ENCODE measurements at regions not wholly inside any gene's neighbourhood (a gene's known extent, or its start where the extent isn't known, plus 50 kb on each side); places are given as distances from the start of the nearest gene placed in this dataset.

GRCh38 chr9:129507805-129508204 is 113.1 kb downstream of the C9orf50 start:
- no peak for DNase-seq (ENCODE audit: extremely low read depth, low read depth)

GRCh38 chr9:129506892-129507291 is 114.0 kb downstream of the C9orf50 start:
- no peak for DNase-seq (ENCODE audit: extremely low read depth, low read depth)

DNA sequence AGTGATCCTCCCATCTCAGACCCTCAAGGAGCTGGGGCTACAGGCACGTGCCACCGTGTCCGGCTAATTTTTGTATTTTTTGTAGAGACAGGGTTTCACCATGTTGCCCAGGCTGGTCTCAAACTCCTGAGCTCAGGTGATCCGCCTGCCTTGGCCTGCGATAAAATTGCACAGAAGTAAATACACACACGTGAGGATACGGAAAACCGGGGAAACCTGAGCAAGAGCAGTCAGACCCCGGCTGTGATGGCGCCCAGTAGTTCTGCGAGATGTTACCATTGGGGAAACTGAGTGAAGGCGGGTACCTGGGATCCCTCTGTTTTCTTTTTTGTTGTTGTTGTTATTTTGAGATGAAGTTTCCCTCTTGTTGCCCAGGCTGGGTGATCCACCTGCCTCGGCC is 114.9 kb downstream of the C9orf50 start:
- no peak for DNase-seq (ENCODE audit: extremely low read depth, low read depth)

GRCh38 chr9:129505270-129505902 is 115.5 kb downstream of the C9orf50 start:
- DNase-seq (ENCODE audit: extremely low read depth, low read depth), result no peak

DNA sequence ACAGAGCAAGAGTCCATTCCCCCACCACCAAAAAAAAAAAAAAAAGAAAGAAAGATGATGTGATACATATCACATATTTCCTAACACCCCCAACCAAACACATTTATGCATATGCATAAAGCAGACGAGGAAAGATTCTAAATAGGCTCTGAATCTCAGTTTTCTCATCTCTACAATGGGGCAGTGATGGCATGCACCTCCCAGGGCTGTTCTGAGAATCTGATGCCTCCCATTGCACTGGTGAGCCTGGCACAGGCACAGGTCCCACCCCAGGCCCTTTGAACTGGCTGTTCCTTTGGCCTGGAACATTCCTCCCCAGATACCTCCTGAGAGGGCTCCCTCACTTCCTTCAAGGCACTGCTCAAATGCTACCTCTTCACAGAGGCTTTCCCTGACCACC is 116.5 kb downstream of the C9orf50 start:
- DNase-seq (ENCODE audit: extremely low read depth, low read depth), result no peak

DNA sequence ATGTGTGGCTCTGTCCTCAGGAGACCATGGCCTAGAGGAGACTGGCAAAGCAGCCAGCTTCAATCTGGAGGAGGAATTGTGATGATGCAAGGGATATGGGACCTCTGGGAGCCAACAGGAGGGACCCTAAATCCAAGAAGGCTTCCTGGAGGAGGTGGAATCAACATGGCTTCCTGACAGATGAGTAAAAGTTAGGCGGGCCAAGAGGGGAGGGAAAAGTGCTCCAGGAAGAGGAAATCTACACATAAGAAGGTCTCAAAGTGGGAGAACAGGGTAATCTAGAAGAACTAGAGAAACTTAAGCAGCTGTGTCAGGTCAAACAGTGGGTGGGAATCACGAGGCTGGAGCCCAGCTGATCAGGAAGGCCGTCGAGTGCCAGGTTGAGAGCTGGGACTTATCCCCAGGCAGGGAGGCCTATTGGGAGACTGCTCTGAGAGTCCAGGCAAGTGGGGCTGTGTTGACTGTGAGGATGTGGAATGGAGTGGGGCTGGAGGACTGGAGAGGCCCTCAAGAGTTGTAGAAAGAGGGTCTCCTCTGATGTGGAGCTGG is 119.1 kb downstream of the C9orf50 start:
- DNase-seq (ENCODE audit: extremely low read depth, low read depth), result no peak

GRCh38 chr9:129500863-129501770 is 119.8 kb downstream of the C9orf50 start:
- no peak for DNase-seq (ENCODE audit: extremely low read depth, low read depth)

DNA sequence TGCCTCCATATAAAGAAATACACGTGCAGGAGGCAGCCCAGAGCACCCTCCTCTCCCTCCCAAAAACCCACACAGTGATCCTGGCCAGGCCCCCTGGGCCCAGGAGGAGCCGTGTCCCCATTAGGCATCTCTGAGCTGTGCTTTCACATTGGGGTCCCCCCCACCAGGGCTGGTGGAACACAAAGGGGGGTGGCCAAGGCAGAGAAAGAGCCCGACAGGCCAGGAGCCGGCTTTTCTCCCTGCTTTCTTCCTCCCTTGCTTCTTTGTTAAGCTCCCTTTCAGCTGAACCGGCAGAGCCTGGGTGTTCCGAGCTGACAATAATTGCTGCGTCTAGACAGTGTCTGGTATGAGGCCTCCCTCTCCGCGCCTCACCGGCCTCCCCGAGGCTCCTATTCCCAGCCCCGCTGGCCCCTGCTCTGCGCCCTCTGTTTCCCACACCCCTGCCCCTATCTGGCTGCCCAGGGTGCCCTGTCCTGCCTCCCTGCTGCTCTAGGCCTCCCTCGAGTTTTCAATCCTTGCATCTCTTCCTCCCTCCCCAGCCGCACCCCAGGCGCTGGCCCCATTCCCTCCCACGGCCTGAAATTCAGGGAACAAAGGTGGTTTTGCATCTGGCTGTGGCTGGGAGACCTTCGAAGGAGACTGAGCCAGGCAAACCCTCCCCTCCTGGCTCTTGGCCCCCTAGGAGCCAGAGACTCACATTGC is 120.6 kb downstream of the C9orf50 start:
- no peak for DNase-seq (ENCODE audit: extremely low read depth, low read depth)

- no peak for DNase-seq (ENCODE audit: extremely low read depth, low read depth)
These were observed 122.2 kb downstream of the C9orf50 start for GRCh38 chr9:129498451-129499384.

- no peak for DNase-seq (ENCODE audit: extremely low read depth, low read depth)
These were observed 123.0 kb downstream of the C9orf50 start for GRCh38 chr9:129497813-129498450.

GRCh38 chr9:129497005-129497812 is 123.7 kb downstream of the C9orf50 start:
- no peak for DNase-seq (ENCODE audit: extremely low read depth, low read depth)

DNA sequence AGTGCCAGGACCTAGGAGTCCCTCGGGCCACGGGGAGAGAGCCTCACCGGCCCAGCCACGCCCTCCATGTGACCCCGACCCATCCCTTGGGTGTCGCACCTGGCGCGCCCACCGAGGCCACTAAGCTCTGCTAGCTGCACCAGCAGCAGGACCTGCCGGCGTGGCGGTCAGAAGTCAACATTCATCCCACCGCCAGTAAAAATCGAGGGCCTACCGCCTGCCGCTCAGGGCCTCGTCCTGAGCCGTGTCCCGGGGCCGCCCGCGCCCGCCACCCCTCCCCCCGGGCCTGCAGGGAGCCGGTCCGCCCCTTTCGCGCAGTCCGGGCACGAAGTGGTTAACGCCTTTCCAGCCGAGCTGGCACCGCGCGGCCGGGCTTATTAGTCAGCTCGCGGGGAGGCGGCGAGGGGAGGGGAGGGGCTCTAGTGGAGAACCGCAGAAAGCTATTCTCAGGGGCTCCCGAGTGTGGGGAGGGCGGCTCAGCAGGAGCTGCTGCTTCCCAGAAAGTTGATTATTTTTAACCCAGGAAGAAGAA is 124.4 kb downstream of the C9orf50 start:
- peak; percentile 91 for DNase-seq (ENCODE audit: extremely low read depth, low read depth)

- DNase-seq (ENCODE audit: extremely low read depth, low read depth), result peak; percentile 90
These were observed 125.1 kb downstream of the C9orf50 start for GRCh38 chr9:129495620-129496472.

- DNase-seq (ENCODE audit: extremely low read depth, low read depth), result no peak
These were observed 126.7 kb downstream of the C9orf50 start for GRCh38 chr9:129494113-129494789.

DNA sequence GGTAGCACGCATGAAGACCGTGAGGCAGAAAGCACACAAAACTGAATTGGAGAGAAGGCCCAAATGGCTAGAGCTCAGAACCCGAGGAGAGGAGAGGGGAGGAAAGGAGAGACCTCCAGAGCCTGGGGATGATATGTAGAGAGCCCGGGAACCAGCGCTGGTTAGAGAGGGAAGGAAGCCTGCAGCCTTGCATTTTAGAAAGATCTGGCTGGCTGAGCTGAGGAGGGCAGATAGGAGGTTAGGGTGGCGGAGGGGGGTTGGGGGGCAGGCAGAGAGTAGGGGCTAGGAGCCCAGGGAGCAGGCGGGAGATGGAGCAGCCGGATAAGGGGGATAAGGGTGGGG is 127.2 kb downstream of the C9orf50 start:
- DNase-seq (ENCODE audit: extremely low read depth, low read depth), result no peak

DNA sequence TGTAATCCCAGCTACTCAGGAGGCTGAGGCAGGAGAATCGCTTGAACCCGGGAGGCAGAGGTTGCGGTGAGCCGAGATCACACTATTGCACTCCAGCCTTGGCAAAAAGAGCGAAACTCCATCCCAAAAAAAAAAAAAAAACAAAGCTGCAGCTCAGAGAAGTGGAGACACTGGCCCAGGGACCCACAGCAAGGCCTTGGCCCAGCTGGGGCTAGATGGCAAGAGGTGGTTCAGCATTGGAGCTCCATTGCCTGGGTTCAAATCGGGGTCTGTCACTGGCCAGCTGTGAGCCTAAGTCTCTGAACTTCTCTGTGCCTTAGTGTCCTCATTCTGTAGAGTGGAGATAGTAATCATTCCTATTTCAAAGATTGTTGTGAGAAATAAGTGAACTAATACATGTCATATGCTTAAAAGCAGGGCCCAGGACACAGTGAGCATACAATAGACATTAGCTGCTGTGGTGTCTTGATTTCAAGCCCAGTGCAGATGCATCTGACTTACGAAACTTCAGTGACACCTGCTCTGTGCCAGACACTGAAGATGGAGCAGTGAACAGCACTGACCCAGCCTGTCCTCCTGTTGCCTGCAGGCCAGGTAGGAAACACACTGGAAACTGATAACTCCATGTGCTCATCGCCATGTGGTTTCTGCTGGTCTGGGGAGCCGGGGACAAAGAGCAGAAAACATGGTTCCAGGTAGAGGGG is 127.7 kb downstream of the C9orf50 start:
- no peak for DNase-seq (ENCODE audit: extremely low read depth, low read depth)

DNA sequence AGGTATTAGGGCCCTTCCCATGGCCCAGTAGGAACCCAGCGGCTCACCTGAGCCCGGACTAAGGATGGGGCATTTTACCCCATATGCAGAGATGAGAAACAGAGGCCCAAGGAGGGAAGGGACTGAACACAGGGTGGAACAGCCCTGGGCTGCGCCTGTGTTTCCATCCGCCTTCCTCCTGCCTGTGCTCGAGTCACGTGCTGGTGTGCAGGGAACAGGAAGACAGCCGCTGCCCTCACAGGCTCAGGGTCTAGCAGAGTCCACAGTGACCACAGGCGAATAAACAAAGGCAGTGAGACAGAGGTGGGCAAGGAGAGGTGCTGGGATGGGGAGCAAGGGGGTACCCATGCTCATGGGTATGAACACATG is 129.4 kb downstream of the C9orf50 start:
- DNase-seq (ENCODE audit: extremely low read depth, low read depth), result no peak

Measured in NCI-H460 (cell line).